ENCODE measurements at regions not wholly inside any gene's neighbourhood (a gene's known extent, or its start where the extent isn't known, plus 50 kb on each side); places are given as distances from the start of the nearest gene placed in this dataset.

DNA sequence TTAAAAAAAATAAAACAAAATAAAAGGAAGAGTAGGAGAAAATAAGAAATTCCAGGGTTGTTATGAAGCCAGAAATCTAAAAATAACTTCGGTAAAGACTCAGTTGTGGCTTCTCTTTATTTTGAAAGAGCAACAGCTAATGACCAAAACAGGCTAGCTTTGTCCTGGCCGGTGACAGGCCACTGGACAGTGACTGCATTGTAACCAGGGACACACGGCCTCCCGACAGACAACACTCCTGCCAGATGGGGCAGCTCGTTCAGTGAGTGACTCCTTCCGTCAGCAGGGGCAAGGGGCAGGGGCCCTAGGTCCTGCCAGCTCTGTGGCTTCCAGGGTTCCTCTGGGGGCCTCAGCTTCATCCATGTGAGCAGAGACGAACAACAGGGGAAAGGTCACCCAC is 173.4 kb downstream of the KATNAL1 start:
- Histone ChIP-seq H3K27me3 (no peaks in the 10 kb centered on the region), H3K4me3 (no peak overlapping the region), H3K27ac (no peak overlapping the region), H3K4me1 (peaks cover 6% of the 10 kb centered on the region), H3K9ac (ENCODE audit: low read depth in 2 of 2, low read length in 2 of 2) (peak overlapping the region in 1 of 2 donors; percentile 40), H3K36me3 (no peaks in the 10 kb centered on the region), H3K9me3 (no peaks in the 10 kb centered on the region)
- TF ChIP-seq, protein P1, sequence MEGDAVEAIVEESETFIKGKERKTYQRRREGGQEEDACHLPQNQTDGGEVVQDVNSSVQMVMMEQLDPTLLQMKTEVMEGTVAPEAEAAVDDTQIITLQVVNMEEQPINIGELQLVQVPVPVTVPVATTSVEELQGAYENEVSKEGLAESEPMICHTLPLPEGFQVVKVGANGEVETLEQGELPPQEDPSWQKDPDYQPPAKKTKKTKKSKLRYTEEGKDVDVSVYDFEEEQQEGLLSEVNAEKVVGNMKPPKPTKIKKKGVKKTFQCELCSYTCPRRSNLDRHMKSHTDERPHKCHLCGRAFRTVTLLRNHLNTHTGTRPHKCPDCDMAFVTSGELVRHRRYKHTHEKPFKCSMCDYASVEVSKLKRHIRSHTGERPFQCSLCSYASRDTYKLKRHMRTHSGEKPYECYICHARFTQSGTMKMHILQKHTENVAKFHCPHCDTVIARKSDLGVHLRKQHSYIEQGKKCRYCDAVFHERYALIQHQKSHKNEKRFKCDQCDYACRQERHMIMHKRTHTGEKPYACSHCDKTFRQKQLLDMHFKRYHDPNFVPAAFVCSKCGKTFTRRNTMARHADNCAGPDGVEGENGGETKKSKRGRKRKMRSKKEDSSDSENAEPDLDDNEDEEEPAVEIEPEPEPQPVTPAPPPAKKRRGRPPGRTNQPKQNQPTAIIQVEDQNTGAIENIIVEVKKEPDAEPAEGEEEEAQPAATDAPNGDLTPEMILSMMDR (IDR thresholded peaks at IDR 0.05), result no peak
- DNase-seq, result no peak
- intact Hi-C loops (cut with DNase I), result loop anchor here (5.0 to 10.0 kb wide), 4 partner anchors 321 to 731 kb away; no protein-coding TSS in a partner anchor

DNA sequence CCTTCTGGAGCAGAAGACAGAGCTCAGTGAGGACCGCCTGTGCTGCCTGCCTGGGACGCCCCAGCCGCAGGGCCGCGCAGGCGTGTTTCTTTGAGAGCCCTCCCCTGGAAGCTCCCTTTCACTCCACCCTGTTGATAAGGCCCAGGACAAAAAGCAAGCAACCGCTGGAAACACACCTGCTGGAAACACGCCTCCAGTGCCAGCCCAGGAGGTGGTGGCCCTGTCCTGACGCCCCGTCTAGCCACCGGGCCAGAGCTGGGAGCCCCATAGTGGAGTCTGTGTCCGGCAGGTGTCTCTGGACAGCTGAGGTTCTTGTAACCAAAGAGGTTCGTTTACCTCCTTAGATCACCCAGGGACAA is 173.8 kb downstream of the KATNAL1 start:
- Histone ChIP-seq H3K4me1 (peaks cover 6% of the 10 kb centered on the region), H3K27ac (peak overlapping the region; percentile 5), H3K4me3 (no peak overlapping the region), H3K27me3 (no peaks in the 10 kb centered on the region), H3K36me3 (no peaks in the 10 kb centered on the region), H3K9me3 (no peaks in the 10 kb centered on the region), H3K9ac (ENCODE audit: low read depth in 2 of 2, low read length in 2 of 2) (peak overlapping the region in 1 of 2 donors; percentile 40)
- intact Hi-C loops (cut with DNase I), result loop anchor here (5.0 to 10.0 kb wide), 4 partner anchors 321 to 731 kb away; no protein-coding TSS in a partner anchor
- TF ChIP-seq, protein P1 (IDR thresholded peaks at IDR 0.05), result no peak
- peak; percentile 79 for DNase-seq

DNA sequence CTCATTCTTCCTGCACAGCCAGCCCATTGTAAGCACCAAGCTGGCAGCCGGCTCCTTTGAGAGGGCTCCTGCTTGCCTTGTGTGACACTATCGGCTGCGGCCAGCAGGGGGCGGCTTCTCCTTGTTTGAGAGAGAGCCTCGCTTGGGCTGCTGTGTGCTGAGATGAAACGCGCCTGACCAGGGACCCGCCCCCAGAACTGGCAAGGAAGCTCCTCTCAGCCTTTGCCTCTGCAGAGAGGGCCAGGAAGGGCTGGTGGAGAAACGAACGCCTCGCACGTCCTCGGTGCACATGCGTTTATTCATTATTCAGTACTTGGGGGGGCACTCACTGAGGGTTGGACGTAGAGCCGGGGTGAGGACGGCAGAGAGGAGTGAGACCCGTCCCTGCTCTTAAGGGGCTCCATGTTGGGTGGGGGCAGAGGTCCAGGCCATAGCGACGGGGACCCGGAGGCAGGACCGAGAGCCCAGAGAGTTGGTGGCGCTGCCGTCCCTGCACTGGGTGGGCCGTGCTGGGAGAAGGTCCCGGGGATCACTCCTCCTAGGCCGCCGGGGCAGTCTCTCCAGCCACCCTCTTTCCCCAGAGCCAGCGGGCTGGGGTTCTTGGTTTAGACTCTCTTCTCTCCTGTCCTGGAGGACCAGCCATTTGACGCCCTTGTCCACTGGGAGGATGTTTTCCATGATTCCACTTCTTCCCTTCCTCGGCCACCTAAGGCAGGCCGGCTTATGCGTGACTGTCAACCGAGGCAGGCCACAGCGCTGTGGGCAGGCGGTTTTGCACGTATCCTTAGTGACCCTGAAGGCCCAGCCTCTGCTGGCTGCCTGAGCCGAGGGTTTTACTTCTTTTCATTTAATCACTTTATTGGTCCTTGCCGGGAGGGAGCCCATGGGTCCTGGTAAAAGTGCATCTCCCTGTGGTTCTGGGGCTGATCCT is 174.5 kb downstream of the KATNAL1 start:
- no peaks in the 10 kb centered on the region for H3K27me3 ChIP-seq
- intact Hi-C loops (cut with DNase I), result loop anchor here (5.0 to 10.0 kb wide), 4 partner anchors 322 to 732 kb away; no protein-coding TSS in a partner anchor
- no peaks in the 10 kb centered on the region for H3K9me3 ChIP-seq
- H3K4me3 ChIP-seq, result no peak overlapping the region
- H3K27ac ChIP-seq, result peak overlapping the region; percentile 5
- DNase-seq, result peak; percentile 100
- H3K4me1 ChIP-seq, result peaks cover 6% of the 10 kb centered on the region
- peak overlapping the region in 1 of 2 donors; percentile 40 for H3K9ac ChIP-seq (ENCODE audit: low read depth in 2 of 2, low read length in 2 of 2)
- H3K36me3 ChIP-seq, result no peaks in the 10 kb centered on the region
- TF ChIP-seq, protein P1 (IDR thresholded peaks at IDR 0.05), result peak; percentile 93

DNA sequence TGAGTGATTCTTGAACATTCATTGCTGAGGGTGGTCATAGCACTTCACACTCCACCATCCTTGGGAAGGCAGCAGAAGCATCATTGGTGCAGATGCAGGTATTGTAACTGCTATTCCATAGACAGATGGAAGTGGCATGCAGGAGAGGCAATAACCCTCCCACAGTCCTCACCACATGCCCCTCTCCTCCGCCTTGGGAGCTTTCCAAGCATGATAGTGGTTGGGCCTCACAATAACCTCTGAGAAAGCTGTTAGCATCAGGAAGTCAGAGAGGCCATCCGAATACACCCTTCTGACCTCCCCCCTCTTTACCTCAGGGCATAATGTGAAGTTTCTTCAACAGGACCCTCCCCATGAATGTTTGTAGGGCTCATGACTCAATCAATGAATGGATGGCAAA is 177.9 kb downstream of the KATNAL1 start:
- no peak overlapping the region for H3K27ac ChIP-seq
- intact Hi-C loops (cut with DNase I), result no loop called here
- peaks cover 6% of the 10 kb centered on the region for H3K4me1 ChIP-seq
- H3K4me3 ChIP-seq, result no peak overlapping the region
- H3K36me3 ChIP-seq, result no peaks in the 10 kb centered on the region
- no peak overlapping the region for H3K9ac ChIP-seq (ENCODE audit: low read depth in 2 of 2, low read length in 2 of 2)
- H3K9me3 ChIP-seq, result no peaks in the 10 kb centered on the region
- H3K27me3 ChIP-seq, result no peaks in the 10 kb centered on the region
- TF ChIP-seq, protein P1 (IDR thresholded peaks at IDR 0.05), result no peak
- no peak for DNase-seq

DNA sequence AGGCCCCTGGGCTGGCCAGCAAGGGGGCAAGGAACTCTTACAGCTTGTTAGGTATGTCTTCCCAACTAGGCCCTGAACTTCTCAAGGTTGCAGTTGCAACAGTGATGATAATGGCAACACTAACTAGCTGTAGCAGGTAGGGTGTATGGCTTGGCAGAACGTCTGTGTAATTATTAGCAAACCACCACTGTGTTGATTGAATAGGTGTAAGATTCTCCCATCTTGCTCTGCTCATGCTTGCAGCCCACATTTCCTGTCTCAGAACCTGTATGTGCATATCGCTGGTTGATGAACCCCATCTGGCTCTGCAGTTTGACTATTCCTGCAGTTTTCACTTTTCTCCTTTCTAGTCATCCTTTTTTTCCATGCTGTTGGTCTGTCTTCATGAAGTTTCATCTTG is 178.8 kb downstream of the KATNAL1 start:
- Histone ChIP-seq H3K27ac (no peak overlapping the region), H3K4me1 (peaks cover 6% of the 10 kb centered on the region), H3K27me3 (no peaks in the 10 kb centered on the region), H3K9ac (ENCODE audit: low read depth in 2 of 2, low read length in 2 of 2) (no peak overlapping the region), H3K9me3 (no peaks in the 10 kb centered on the region), H3K36me3 (no peaks in the 10 kb centered on the region), H3K4me3 (no peak overlapping the region)
- TF ChIP-seq, protein P1 (IDR thresholded peaks at IDR 0.05), result no peak
- intact Hi-C loops (cut with DNase I), result no loop called here
- no peak for DNase-seq
